ENCODE measurements at regions not wholly inside any gene's neighbourhood (a gene's known extent, or its start where the extent isn't known, plus 50 kb on each side); places are given as distances from the start of the nearest gene placed in this dataset.
"Not testable (repeated sequence)": the region's sequence is repeated elsewhere in the genome, so short reads cannot be mapped to it uniquely, and the experiment has no call there.

DNA sequence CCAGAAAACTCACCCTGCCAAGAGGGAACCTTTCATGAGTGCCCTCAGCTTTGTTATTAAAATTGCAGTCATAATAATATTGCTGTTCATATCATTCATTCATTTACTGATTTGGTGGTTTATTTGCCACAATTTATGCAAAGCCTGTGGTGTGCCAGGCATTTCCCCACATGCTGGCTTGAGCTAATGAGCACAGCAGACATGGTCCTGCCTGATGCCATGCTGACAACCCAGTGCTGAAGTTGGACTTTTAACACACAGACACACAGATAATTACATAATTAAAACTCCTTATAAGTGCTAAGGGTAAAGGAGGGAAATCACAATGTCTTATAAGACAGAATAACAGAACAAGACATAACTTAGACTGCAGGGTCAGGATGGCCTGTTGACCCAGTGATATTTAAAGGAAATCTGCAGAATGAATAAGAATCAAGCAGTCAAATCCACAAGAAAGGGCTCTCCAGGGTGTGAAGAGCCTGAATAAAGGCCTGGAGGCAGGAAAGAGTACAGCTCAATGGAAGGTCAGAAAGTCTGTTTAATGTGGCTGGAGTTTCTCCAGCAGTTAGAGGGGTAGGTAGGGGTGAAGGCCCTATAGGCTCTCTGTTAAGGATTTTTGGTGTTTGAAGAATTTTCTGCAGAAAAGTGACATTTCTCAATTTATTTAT is 196.9 kb upstream of the CDH11 start:
- DNase-seq (ENCODE audit: insufficient read length, low spot score), result no peak
- FAIRE-seq, result no peak
- TF ChIP-seq POLR2A (IDR thresholded peaks at IDR 0.05; ENCODE audit: low read depth, low read length), result no peak

DNA sequence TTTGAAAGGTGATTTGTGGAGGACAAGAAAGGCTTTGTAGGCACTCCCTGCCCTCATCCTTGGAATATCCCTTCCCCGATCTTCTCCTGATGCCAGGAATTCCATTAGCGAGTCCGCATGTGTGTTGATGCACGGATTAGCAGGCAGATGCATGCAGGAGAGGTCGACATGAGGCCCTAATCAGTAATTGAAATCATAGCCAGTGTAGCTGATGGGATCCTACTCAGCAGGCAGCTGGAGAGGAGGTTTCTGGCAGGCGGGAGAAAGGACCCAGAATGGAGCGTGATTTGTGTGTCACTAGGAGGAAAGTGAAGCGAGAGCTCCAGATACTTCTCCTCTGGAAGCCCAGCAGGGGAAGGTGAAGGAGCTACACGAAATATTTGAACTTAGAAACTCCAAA is 196.3 kb upstream of the CDH11 start:
- DNase-seq (ENCODE audit: insufficient read length, low spot score), result no peak
- no peak for TF ChIP-seq POLR2A (IDR thresholded peaks at IDR 0.05; ENCODE audit: low read depth, low read length)
- no peak for FAIRE-seq

DNA sequence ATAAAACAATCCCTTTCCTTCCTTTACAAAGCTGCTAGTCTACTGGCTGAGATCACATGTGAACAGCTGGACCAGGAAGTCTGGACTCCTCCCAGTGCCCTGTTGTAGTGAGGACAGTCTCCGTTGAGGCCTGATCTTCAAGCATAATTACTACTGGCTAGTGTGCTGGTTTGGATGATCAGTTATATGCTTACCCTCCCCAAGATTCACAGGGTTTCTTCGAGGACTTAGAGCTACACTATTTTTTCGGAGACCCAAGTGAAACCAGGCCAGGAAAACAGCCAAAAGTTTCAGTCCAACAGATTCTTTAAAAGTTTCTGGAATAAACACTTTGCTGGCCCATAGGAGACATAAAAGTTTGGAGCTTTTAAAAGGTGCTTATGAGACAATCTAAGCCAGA is 194.9 kb upstream of the CDH11 start:
- no peak for FAIRE-seq
- no peak for DNase-seq (ENCODE audit: insufficient read length, low spot score)
- no peak for TF ChIP-seq POLR2A (IDR thresholded peaks at IDR 0.05; ENCODE audit: low read depth, low read length)

DNA sequence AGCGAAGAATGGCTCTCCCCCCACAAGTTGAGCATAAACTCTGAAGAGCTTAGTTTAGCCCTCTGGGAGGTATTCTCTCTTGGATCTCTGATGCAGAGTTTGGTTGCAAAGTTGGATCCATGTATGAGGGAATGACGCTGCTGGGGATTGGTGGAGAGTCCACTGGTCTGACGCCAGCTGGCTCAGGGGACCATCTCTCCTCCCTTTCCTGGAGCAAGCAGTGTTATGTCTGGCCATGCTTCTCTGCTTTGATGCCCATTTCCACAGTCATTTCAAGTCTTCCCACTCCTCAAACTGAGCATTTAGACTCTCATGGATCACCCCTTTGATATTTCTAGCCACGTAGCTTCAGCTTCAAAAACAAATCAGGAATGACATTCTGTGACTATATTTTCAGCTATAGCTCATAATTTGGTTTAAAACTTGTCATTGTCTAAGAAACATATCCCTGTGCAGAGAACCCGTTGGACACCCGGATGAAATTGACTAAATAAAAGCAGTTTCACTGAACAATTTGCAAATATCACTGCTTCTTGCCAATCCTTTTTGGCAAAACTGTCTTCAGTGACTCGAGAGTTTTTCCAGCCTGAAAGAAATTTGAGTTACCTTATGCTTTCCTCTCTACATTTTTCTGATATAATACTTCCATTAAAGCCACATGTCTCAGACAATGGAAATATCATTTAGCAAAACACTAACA is 193.4 kb upstream of the CDH11 start:
- DNase-seq (ENCODE audit: insufficient read length, low spot score) (no peak), FAIRE-seq (no peak)
- no peak for TF ChIP-seq POLR2A (IDR thresholded peaks at IDR 0.05; ENCODE audit: low read depth, low read length)

DNA sequence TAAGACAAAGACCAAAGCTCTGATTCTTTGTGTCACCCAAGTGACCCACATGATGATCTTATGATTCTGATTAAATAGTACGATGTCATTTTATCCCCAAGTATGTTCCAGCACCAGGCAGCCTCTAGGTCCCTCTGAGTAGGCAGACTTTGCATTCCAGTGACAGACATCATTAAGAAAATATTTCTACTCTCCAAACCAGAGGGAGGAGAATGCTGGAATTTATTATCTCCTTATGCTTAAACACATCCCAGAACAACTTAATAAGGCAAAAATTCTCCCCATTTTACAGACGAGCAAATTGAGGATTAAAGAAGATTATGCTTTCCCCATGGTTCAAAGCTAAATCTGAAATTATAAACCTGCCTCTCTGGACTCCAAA is 192.8 kb upstream of the CDH11 start:
- DNase-seq (ENCODE audit: insufficient read length, low spot score), result no peak
- no peak for FAIRE-seq
- no peak for TF ChIP-seq POLR2A (IDR thresholded peaks at IDR 0.05; ENCODE audit: low read depth, low read length)

DNA sequence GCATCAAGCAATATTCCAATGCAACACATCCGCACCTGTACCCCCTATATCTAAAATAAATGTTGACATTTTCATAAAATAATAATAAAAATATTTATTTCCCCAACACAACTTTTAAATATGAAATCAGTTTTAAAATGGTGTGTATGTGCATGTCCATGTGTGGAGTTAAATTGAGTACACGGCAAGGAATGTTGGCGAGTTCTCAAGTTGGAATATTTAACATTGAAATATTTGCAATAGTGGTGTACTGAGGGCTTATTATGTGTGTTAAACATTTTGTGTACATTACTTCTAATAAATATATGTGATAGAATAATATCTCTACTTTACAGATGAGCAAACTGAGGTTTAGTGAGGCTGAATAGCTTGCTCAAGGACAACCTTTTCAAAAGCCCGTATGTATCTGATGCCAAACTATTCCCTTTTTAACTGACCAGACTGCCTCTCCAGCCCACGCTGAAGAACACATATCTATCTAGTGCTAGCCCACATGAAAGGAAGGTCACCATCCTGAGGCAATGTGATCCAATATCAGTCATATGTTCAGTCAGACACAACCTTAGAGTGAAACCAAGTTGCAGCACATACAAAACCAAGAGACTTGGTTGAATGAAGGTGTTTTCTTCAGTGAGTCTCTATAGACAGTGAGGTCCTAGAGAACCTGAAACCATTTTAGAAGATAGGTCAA is 192.2 kb upstream of the CDH11 start:
- TF ChIP-seq POLR2A (IDR thresholded peaks at IDR 0.05; ENCODE audit: low read depth, low read length), result no peak
- no peak for FAIRE-seq
- no peak for DNase-seq (ENCODE audit: insufficient read length, low spot score)

DNA sequence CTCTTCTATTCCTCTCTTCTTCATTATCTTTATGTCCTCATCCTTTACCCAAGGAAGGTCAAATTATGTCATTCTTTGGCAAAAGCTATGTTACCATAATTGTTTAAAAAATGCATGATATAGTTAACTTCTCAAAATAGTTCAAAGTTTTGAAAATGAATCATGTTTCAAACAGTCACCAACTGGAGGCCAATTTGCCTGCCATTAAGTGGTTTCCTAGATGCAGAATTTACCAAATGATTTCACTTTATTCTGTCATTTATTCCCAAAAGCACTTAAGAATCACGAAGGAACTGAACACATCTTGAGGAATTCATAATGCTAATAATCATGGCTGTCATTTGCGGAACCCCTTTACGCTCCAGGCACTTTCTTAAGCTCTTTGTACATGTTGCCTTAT is 190.9 kb upstream of the CDH11 start:
- TF ChIP-seq POLR2A (IDR thresholded peaks at IDR 0.05; ENCODE audit: low read depth, low read length), result no peak
- DNase-seq (ENCODE audit: insufficient read length, low spot score) (no peak), FAIRE-seq (no peak)

DNA sequence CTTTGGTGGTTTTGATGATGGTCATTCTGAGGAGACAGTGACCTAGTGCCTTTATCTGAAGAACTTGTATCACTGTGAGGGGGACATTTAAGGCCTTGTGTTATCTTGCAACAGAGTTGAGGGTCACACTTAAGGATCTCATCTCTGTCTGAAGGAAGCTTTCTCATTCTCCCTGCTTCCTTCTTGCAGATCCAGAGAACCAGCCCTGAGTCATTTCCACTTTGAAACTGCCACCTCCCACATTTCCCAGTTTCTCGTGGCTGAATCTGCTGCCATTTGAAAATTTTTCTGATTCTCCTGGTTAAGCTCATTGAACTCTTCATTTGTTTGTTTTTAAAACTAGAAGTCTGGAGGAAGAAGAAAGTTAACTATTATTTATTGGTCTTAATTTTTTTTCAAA is 190.2 kb upstream of the CDH11 start:
- TF ChIP-seq POLR2A (IDR thresholded peaks at IDR 0.05; ENCODE audit: low read depth, low read length), result no peak
- no peak for DNase-seq (ENCODE audit: insufficient read length, low spot score)
- FAIRE-seq, result no peak

DNA sequence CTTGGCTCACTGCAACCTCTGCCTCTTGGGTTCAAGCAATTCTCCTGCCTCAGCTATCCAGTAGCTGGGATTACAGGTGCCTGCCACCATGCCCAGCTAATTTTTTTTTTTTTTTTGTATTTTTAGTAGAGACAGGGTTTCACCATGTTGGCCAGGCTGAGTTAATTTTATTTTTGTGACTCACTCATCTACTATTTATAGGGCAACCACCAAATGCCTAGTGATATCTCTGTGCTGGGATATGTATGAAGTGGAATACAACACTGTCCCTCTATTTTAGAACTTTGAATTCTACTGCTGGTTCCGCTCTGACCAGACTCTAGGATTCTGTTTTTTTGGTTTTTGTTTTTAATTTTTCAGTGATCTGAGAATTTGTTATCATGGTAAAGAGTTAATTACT is 188.6 kb upstream of the CDH11 start:
- not testable (repeated sequence) for DNase-seq (ENCODE audit: insufficient read length, low spot score)

DNA sequence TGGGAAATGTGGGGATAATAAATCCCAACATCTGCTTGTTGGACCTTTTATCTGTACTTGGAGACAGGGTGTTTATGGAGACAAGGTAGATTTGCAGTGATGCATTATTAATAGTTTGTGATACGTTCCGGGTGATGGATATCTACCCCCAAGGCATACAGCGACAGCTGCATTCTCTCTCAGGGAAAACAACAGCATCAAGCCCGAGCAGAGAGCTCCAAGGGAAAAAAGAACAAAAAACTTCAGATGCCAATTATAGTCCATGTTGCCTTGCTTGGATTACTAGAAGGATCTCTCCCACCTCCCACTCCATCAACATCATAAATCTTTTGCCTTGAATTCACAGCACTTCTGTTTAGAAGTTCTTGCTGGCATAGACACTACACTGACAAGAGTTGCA is 187.5 kb upstream of the CDH11 start:
- DNase-seq (ENCODE audit: insufficient read length, low spot score) (no peak), FAIRE-seq (no peak)
- no peak for TF ChIP-seq POLR2A (IDR thresholded peaks at IDR 0.05; ENCODE audit: low read depth, low read length)

More for the DNA sequence above, 188.6 kb upstream of the CDH11 start:
- not testable (repeated sequence) for FAIRE-seq

DNA sequence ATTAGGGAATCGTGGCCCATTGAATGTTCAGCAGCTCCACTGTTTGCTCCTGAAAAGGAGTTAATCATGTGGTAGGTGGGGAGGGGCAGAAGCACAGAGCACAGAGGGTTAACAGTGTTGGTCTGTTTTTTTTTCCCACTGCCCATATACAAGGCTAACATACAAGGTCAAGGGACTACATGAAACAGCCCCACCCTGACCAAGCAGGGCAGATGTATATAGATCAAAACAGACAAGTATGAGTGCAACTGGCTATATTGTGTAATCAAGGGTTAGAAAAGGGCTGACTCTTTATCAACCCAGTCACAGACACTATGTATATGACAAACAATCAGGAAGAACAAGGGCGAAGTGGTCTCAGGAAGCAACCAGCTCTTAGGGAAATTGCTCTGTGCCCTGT is 186.6 kb upstream of the CDH11 start:
- no peak for FAIRE-seq
- no peak for DNase-seq (ENCODE audit: insufficient read length, low spot score)
- TF ChIP-seq POLR2A (IDR thresholded peaks at IDR 0.05; ENCODE audit: low read depth, low read length), result no peak

DNA sequence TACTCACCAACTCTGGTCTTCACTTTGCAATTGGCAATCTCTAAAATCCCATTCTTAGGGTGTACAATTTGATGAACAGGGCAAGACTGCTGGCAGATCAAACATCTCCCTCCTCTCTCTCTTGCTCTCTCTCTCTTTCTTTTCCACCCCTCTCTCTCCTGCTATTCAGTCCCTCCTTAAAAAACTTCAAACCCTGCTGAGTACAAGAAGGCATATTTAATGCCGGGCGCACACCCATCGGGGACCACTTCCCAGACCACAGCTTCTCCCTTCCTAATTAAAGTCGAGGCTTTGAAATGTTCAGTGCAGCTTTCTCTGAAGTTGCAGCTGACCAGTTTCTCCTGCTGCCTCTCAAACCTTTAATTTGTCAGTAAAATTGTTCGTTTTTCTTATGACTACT is 185.4 kb upstream of the CDH11 start:
- FAIRE-seq, result no peak
- no peak for DNase-seq (ENCODE audit: insufficient read length, low spot score)
- no peak for TF ChIP-seq POLR2A (IDR thresholded peaks at IDR 0.05; ENCODE audit: low read depth, low read length)

DNA sequence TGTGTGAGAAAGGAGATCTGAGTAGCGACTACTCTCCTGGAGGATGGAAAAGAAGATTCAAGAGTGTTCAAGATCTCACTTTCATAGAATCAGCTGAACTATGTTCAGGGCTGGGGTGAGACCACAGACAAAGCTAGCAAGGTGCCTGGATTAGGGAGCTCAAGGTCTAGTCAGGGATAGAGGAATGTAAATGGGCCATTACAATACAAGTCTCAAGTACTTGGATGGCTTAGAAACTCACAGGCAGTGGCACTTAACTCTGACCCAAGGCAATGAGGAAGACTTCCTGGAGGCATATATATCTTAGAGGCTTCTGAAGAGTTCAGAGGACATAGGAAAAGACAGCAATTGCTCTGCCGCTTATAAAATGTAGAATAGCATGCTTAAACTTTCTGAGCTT is 184.9 kb upstream of the CDH11 start:
- FAIRE-seq, result no peak
- TF ChIP-seq POLR2A (IDR thresholded peaks at IDR 0.05; ENCODE audit: low read depth, low read length), result no peak
- DNase-seq (ENCODE audit: insufficient read length, low spot score), result no peak

DNA sequence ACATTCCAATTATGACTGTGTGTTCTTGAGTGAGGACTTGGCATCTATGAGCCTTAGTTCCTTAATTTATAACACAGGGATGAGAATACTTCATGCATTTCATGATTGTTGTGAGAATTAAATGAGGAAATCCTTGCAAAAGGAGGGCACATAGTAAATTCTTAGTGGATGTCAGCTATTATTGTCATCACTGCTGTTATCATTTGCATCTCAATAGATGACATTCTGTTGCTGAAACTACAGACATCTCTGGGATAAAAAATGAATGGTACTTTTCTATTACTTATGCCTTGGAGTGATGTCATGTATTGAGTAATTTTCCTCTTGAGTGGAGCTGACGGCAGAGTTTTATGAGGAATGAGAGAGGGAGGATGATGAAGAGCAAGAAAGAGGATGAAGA is 184.4 kb upstream of the CDH11 start:
- no peak for TF ChIP-seq POLR2A (IDR thresholded peaks at IDR 0.05; ENCODE audit: low read depth, low read length)
- no peak for FAIRE-seq

More for the DNA sequence above, 184.4 kb upstream of the CDH11 start:
- DNase-seq (ENCODE audit: insufficient read length, low spot score), result no peak

All from H54 (cell line).